Thyroid gland (tissue), 4 donors: ENCODE measurements at regions not wholly inside any gene's neighbourhood (a gene's known extent, or its start where the extent isn't known, plus 50 kb on each side); places are given as distances from the start of the nearest gene placed in this dataset.

Source experiments
- CTCF ChIP-seq, 6 experiments: fragments of 200-600 bp in 3 of 6; fragments of 450-650 bp in 3 of 6; sonication (generic) in 3 of 6; IDR thresholded peaks; one replicate each; pipeline ENCODE4 v1.5.1; 2016 to 2019; ENCODE audit warnings: antibody characterized with exemption in 6 of 6, mild to moderate bottlenecking in 2 of 6, inconsistent platforms in 1 of 6, moderate library complexity in 1 of 6
- POLR2A ChIP-seq, 2 donors: fragments of 450-650 bp; IDR thresholded peaks; one replicate each; pipeline ENCODE4 v1.6.1; 2017; ENCODE audit warnings: antibody characterized with exemption in 2 of 2, mild to moderate bottlenecking in 2 of 2, moderate library complexity in 1 of 2

- TF ChIP-seq CTCF (IDR thresholded peaks at IDR 0.05) (no peak), POLR2A (IDR thresholded peaks at IDR 0.05) (no peak)
These were observed 261.5 kb upstream of the ADGRL3 start for GRCh38 chr4:60938621-60939020.
